Embryonic facial prominence (tissue), 1 donor: ENCODE measurements at regions not wholly inside any gene's neighbourhood (a gene's known extent, or its start where the extent isn't known, plus 50 kb on each side); places are given as distances from the start of the nearest gene placed in this dataset.
"Not testable (repeated sequence)": the region's sequence is repeated elsewhere in the genome, so short reads cannot be mapped to it uniquely, and the experiment has no call there.

Experiments used
- DNase-seq: peaks from one replicate; pipeline ENCODE4 v3.0.0-alpha.2; 2016; ENCODE audit errors: extremely low spot score

DNA sequence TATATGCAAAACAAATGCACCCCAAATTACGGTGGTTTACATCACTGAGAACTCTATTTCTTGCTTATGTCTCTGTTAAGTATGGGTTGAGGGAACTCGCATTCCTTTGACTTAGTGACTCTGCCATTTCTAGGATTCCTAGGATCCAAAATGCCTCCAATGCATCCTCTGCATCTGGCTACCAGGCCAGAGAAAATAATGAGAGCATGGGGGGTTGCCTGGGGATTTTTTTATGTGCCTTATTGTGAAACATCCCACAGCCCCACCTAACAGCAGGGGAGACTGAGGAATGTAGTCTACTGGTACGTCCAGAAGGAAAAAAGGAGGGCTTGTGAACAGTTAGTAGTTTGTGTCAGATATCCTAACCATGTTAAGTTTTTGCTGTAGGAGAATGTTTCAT, 466.0 kb upstream of the ARRDC3 start:
- DNase-seq, result no peak

DNA sequence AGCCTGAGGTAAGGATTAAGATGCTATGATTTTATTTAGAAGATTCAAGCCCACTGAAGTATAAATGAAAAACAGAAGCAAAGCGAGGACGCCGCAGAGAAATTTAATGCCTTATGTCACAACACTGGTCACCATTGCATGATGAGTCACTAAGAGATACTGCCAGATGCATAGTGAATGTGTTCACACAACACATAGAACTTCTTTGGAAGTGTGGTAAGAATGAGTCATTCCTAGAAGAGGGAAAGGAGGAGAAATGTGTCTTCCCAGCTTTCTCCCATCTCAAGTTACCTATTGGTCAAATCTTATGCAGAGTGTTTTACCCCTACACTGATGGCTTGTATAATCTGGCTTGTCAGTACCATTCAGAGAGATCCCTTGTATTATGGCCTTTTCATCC, 465.3 kb upstream of the ARRDC3 start:
- DNase-seq, result no peak

DNA sequence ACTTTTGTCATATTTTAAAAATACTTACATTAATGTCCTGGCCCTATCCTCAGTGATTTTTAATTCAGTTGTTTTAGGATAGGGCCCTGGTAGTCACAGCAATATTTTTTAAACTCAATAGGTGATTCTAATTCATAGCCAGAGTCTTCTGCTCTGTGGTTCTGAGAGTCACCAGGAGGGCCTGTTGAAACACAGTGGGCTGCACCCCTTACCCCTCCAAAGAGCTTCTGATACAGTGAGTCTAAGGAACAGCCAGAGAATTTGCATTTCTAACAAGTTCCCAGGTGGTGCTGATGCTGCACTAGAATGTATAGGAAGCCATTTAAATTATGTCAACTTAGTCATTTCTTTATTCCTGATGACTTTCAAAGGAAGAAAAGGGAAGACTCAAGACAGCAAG, 458.3 kb upstream of the ARRDC3 start:
- no peak for DNase-seq

DNA sequence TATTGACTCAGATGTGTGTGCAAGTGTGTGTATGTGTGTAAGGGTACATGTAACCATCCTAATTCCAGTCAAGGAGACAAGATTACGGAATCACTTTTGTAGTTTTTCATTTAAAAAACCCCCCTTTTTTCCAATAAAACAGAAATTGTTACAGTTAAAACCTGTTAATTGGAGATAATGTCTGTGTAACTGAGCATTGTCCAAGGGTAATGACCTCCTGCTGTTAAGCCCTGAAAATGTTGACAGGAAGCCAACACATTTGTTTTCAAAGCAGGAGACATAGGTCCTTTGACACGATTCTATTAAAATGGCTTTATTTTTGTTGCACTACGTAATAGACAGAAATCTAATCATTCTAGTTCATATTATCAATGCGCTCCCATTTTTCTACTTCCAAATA, 457.3 kb upstream of the ARRDC3 start:
- no peak for DNase-seq

DNA sequence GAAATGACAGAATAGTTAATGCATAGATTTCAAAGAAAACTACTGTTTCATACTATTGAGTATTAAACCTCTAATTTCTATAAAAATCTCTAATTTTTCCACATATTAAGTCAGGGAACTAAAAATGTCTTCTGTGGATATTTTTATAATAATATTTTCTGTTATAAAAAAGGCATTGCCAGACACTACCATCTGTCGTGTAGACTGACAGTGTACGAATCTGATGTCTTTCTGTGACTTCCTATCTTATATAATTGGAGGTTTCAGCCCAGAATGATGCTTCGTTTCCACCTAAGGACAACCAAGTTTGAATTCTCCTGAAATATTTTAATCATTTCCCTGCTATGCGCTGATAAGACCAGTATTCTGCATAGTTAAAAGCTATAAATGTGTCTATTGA, 456.6 kb upstream of the ARRDC3 start:
- no peak for DNase-seq

DNA sequence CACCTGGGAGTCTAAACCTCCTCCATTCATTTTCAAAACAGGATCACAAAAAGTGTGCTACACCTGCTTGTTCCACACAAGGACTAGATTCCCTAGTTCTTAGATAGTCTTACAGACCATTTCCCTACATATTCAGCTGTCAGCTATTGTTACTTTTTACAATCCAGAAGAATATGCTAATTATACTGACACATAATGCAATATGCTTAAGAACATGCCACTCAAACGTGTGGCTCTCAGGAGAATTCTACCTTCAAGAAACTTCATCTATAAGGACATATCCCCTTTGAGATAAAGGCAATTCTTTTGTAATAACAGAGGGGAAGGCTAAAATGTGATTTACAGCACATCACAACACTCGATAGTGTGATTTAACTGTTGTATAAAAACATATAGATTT, 456.1 kb upstream of the ARRDC3 start:
- DNase-seq, result no peak

DNA sequence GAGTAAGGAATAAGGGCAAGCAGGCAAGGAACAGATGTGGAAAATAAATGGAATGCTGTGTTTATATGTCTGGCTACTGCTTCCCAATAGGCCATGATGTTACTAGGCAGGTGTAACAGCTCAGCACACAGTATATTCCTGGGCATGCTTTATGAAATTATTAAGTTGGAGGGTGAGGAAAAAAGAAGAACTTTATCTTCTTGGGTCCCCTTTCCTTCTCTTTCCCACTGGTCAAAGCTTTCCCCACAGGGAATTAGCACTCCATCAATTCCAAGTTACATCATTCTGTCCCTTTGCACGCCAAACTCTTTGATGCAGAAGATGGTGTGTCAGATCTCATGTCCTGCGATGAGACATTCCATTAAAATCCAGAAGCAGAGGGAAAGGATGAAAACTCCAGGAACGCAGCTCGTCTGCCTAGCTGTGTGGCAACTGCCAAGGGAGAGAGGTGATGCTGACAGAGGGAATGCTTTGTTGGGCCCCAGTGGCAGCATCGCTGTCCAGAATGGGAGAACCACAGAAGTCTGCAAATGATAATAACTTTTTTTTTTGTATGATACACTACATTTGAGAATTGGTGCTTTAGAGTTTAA, 447.3 kb upstream of the ARRDC3 start:
- no peak for DNase-seq

DNA sequence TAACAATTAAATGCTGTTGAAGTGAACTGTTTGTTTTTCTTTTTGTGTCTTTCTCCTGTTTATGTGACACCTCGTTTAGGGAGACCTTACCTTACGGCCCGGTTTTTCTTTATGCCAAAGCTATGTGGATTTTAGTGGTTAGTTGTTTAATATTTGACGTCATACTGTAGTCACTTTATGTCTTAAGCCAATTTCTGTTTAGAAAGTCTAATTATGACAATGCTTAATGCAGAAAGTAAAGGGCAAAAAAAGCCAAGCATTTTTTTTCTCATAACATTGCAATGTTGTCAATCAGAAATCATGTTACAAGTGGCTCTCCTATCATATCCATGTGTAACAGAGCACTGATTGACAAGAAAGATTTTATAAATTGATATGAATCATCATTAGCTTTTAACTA, 442.5 kb upstream of the ARRDC3 start:
- no peak for DNase-seq

DNA sequence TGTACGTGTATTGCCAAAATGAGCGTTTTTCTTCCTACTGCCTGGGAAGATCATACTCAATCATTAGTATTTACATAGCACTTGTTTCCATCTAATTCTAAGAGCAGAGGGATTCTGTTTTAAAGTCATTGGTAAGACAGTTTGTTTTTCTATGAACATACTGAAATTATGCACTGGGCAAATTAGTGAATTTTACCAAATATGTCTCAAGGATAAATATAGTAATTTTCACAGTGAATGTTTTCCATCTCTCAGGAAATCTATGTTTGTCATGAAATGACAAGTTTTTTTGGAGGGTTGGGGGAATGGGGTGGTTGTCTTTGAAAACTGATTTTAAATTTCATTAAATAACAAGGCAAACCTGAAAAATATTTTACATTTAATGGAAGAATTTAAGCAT, 441.3 kb upstream of the ARRDC3 start:
- DNase-seq, result no peak

DNA sequence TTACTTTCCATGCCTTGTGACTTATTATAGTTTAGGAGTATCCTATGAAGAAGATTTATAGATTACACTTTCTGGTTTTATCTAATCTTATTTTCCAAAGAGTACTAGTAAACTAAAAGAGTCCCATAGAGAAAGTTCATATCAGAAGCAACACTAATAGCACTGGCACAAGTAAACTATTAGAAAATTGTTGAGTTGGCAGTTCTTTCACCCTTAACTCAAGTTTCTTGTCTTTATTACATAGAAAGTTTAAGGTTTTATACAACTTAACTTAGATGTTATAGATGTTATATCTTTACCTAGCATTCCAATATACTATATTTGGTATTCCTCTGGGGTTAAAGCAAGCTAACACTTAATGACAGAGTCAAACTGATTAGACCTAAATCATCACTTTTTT, 437.8 kb upstream of the ARRDC3 start:
- no peak for DNase-seq

DNA sequence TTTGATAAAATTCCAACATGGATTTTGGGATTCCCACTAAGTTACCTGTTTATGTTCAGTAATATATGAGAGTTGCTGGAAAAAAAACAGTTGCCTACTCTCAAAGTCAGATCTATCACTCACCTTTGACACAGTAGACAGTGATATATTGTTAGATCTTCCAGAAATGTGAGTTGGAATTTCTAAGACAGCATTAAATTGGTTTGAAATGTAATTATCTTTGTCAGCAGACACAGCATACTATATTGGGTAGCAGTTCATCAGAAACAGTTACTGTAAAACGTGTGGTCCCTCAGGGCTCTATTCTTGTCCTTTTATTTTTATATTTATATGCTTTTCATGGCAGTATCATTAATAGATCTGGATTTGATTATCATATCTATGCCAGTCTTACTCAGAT, 433.6 kb upstream of the ARRDC3 start:
- no peak for DNase-seq

DNA sequence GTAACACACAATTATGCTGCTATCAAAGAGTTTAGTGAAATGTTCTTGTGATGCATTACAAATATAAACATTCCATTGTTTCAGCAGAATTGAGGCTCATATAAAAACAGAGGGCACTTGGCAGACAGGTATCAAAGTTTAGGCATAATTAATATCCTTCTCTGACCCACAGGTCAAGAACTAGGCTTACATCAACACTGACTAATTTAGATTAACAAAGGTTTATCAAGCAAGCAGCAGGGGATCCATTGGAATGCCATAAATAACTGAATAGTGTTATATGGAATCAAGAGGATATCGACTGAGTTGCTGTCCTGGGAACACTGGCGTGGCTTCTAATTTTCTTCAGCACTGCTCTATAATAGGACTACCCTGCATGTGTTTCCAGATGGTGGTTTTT, 414.5 kb upstream of the ARRDC3 start:
- no peak for DNase-seq

DNA sequence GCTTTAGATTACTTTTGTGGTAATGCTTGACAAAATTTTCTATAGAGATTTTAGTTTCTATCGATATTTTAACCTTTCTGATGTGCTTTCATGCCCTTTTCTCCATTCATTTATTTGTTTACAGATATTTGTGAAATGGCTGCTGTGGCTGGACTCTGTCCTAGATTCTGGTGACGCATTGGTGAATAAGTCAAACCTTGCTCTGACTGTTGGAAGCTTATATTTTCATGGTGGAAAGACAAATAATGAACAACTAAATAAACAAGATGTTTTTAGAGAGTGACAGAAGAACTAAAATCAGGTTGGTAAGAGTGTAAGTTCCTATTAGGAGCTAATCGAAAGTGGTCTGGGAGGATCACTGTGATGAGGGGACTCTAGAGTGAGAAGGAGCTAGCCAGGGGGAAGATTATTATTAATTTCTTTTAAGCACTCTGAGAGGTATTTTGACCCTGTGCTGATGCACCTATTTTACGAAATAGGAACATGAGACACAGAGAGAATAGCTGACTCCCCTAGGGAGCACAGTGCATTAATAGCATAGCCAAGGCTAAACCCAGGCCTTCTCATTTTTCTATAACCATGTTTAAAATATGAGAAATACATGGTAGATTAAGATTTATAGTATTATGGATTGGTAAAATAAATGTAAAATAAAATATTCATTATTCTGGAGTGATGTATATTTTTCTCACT, 411.9 kb upstream of the ARRDC3 start:
- no peak for DNase-seq

DNA sequence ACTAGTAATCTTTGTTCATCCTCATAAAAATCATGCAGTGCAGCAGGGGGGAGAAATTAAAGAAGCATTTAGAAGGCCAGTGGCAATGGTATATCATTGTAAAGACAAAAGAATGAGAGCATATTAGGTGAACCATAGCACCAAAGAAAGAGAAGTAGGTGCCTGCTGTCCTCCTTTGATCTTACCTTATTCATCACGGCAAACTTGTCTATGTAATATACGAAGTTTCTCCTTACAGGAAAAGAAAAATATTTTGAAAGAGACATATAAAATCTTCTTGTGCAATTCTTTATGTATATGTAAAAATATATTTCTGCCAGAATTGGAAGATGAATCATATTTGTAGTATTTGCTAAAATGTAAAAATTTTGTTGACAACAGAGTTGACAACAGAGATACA, 411.3 kb upstream of the ARRDC3 start:
- DNase-seq, result no peak

DNA sequence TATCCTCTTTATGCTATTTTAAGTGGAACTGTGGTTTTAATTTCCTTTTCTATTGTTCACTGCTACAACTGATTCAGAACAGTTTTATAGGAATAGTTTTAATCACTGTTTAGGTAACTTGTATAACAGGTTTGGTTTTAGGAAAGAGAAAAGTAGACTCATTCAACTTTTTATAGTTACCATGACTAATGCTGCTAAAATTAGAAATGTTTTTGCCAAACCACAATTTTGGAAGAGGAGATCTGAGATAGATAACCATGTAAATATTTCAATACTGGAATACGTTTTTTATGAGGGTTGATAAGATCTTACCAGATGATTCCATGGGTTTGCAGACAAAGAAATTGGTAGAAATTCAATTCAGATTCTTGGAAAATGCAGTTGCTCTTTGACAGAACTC, 404.6 kb upstream of the ARRDC3 start:
- no peak for DNase-seq

DNA sequence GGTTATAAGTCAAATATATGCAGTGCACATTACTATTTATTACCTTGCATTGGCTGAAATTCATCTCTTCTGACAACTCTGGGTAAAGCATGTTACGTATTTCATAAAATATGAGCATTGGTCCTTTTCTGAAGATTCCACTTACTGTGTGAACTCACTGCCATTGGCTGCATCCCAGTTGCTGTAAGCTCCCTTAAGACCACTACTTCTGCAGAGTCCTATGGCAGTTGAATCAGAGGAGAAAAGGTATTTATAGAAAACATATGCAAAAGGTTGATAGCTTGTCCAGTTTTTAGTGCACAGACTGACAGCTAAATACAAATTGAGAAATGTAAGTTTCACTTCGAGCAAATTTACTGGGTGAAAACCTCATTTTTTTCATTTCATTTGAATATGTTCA, 394.6 kb upstream of the ARRDC3 start:
- DNase-seq, result no peak

DNA sequence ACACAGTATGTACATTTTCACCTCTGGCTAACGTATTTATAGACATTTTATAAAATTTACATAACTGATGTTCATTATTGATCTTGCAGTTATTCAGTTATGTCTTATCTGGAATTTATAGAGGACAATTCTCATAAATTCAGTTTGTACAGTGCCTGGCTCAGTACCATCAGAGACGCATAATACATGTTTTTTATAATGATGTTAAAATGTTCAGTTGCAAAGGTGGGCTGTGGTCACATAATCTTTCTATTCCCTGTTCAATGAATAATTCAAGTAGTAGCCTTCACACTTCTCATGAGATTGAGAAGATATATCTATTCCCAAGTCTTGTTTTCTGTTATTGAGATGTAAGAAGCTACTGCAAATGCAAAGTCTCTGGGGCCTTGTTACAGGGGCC, 393.1 kb upstream of the ARRDC3 start:
- DNase-seq, result no peak

DNA sequence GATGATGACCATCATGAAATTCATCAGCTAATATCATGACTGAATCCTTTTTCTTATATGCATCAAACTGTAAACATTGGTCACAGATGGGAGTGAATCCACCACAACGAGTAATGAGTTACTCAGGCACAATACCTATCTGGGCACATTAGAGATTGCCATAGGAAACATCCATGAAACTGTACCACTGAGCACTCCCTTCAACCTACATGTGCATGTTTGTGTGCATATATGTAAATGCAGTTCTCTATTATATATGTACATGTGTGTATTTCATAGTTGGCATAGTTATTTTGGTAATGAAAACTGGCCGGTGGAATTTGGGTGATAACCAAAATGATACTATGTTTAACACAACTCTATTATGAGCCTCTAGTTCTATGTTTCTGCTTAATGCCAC, 387.3 kb upstream of the ARRDC3 start:
- no peak for DNase-seq

DNA sequence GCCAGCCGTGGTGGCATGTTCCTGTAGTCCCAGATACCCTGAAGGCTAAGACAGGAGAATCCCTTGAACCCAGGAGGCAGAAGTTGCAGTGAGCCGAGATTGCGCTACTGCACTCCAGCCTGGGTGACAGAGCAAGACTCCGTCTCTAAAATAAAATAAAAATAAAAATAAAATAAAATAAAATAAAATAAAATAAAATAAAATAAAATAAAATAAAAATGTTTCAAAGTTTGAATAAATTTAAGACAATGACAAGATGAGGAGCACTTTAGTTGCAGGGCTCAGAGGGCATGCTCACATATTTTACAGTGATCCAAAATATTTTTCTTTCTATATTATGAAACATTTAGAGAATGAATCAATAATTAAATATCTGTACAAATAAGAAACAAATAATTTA, 374.3 kb upstream of the ARRDC3 start:
- DNase-seq, result not testable (repeated sequence)

DNA sequence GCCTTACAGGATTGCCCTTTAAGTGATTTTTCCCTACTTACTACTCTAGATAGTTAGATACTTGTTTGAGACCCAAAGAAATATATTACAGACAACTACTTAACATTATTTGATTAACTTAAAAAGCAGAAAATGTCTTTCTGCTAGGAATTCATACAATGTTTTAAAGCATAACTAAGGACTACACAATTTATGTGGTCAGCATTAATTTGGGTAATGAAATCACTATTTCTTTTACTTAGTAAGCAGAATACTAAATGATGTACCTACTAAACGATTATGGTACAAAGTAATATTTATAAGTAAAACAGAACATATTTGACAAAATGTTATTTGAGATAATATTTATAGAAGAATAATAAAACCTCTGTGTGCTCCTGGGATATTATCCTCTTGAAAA, 371.9 kb upstream of the ARRDC3 start:
- no peak for DNase-seq

DNA sequence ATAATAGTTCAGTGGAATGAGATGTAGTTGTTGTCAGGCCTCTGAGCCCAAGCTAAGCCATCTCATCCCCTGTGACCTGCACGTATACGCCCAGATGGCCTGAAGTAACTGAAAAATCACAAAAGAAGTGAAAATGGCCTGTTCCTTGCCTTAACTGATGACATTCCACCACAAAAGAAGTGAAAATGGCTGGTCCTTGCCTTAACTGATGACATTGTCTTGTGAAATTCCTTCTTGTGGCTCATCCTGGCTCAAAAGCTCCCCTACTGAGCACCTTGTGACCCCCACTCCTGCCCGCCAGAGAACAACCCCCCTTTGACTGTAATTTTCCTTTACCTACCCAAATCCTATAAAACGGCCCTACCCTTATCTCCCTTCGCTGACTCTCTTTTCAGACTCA, 361.4 kb upstream of the ARRDC3 start:
- not testable (repeated sequence) for DNase-seq

DNA sequence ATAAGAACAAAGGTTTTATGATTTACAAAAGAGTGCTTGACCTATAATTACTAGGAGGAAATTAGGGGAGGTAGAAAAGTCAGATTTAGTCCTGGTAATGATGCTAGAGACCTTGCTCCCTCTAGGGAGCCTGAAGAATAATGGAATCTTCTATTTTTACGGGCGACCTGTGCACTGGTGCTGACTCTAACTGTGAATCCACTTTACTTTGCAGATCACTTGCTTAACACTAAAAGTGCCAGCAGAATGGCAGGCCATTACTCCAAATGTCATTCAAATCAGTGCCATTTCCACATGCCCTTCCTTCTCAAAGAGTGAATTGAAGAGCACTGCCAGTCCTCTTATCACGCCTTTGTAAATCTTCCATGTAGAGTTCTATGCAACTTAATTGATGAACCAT, 359.4 kb upstream of the ARRDC3 start:
- DNase-seq, result no peak

DNA sequence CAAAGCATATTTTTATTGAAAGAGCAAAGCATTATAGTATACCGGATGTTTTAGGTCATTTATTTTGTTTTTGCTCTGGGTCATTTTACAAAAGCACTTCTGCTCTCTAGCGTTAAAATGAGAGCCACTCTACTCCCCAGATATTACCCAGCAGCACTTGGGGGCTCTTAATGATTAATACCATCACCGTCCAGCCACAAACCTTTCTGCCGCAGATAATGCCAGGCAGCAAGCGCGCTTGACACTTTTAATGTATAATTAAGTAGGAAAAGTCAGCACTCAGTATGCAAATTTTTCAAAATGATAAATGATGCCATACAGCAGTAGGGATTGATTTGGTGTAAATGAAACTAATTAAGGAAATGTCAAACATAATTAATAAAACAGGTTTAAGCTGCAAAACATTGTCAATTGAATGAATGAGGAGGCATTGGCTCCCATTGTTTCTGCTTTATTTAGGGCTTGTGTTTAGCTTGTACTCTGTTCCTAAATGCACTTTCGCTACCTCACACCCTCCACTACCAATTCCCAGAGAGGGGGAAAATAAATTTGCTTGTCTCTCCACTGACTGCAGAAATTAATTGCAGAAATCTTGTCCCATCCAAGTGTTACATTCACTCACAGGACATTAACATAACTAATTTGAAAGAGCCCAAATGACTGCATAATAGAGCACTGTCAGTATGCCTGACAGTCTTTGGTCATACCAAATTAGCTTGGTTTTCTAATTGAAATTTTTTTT, 358.8 kb upstream of the ARRDC3 start:
- DNase-seq, result no peak
